ENCODE measurements at regions not wholly inside any gene's neighbourhood (a gene's known extent, or its start where the extent isn't known, plus 50 kb on each side); places are given as distances from the start of the nearest gene placed in this dataset.
"Not testable (repeated sequence)": the region's sequence is repeated elsewhere in the genome, so short reads cannot be mapped to it uniquely, and the experiment has no call there.

DNA sequence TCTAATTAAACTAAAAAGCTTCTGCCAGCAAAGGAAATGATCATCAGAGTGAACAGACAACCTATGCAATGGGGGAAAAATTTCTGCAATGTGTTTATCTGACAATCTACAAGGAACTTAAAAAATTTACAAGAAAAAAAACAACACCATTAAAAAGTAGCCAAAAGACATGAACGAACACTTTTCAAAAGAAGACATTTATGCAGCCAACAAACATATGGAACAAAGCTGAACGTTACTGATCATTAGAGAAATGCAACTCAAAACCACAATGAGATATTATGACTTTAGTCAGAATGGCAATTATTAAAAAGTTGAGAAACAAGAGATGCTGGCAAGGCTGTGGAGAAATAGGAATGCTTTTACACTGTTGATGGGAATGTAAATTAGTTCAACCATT lies 530.4 kb upstream of the DAB2 start:
- peak; percentile 9 for DNase-seq (ENCODE audit: low read depth)

DNA sequence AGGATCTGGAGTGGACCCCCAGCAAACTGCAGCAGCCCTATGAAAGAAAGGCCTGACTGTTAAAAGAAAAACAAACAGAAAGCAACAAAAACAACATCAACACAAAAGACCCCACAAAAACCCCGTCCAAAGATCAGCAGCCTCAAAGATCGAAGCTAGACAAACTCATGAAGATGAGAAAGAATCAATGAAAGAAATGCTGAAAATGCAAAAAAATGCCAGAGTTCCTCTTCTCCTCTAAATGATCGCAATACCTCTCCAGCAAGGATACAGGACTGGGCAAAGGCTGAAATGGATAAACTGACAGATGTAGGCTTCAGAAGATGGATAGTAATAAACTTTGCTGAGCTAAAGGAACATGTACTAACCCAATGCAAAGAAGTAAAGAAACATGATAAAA lies 526.3 kb upstream of the DAB2 start:
- no peak for DNase-seq (ENCODE audit: low read depth)

DNA sequence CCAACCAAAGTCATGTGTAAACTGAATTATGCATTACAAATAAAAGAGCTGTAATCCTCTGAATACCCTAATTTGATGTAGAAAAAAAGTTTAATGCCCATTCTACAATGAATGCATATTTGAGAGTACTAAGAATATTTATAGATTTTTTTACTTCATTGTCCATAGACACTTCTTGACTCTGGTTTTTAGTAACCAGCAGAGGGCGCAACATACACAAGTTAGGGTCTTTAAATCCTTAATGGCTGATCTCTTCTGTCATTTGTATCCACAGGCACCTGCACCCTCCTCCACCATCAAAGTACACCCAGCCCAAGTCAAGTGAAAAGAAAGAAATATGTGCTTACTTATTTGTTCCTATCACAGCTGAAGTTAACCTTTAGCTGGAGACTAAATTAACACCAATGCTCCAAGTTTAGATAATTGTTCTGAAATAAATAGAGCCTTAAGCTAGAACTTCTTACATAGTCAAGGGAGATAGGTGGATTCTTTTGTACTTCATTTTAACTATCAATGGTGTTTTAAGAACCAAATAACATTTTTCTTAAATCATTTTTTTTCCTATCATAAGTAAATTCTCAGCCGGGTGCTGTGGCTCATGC lies 524.2 kb upstream of the DAB2 start:
- DNase-seq (ENCODE audit: low read depth): peak; percentile 31

- DNase-seq (ENCODE audit: low read depth): no peak
These were observed 523.6 kb upstream of the DAB2 start for GRCh38 chr5:39948341-39948740.

DNA sequence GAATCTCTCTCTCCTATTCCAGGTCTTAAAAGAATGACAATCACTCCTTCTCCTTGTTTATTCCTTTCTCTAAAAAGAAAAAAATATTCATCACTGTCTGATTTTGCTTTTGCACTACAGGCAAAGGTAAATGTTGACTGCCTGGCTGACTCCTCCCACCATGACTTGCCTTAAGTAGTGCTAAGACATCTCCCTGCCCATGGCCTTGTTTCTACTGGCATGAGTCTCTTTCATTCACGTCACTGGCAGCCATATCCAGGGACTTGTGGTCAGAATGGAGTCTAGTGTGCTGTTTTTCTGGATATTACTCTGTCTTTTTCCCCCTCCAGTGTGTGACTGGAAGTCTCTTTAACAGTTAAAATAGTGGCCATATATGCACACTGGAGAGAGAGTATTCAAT lies 522.9 kb upstream of the DAB2 start:
- no peak for DNase-seq (ENCODE audit: low read depth)

DNA sequence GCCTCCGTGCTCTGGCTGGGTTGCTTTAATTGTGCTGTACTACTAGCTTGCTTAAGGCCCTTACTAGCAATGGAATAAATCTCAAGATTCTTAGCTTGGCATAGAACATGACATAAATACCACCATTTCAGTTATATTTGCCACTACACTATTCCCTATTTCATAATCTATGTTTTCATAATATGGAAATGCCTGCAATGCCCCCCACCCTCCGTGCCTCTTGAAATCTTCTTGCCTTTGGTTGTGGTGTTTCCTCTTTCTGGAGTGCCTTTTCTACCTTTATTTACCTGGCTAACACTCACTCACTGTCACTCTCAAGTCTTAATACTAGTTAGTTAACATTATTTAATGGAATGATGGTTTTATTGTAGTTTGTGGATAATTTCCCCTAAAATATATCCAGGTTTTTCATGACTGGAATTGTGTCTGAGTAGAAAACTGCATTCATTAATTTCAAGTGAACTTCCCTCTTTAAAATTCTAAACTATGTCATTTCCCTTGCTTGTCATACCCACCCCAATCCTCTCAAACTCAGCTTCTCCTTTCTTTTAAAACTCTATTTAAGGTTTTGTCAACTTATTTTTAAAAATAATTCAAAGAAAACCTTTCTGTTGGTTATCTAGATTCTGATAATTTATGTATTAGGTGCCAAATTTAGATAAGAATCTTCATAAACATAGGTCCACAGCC lies 521.7 kb upstream of the DAB2 start:
- DNase-seq (ENCODE audit: low read depth): no peak

DNA sequence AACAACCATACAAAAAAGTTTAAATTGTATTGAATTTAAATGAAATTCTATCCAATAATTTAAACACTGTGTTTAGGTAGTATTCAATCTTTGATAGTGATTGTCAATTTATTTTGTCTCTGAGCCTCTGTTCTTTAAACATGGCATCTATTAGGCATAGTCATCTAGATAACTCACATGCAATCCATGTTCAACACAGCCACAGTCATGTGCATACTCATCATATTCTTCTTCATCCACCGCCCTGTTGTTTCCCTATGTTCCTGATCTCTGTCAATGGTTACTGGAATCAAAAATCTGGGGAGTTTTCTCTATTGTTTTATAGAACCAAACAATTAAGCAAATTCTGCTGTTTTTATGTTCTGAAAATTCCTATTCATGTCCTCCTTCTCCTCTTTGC lies 521.1 kb upstream of the DAB2 start:
- DNase-seq (ENCODE audit: low read depth): no peak

DNA sequence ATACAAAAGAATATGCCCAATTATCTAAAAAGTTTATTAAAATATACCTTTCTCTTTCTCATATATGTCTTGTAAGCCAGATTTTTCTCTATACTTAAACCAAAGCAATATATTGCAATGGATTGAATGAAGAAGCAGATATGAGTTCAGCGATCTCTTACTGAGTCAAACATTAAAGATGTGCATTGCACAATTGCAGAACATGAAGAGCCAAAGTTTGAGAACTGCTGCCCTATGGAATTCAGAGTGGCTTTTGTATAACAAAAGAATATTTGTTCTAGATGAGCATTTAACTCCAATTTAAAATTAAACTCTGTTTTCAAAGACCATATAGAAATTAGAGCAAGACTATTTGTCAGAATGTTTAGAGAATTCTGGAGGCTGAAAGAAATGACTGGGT lies 519.0 kb upstream of the DAB2 start:
- no peak for DNase-seq (ENCODE audit: low read depth)

GRCh38 chr5:39942606-39943005 lies 517.8 kb upstream of the DAB2 start:
- no peak for DNase-seq (ENCODE audit: low read depth)

- DNase-seq (ENCODE audit: low read depth): peak; percentile 10
These were observed 516.6 kb upstream of the DAB2 start for GRCh38 chr5:39941416-39941815.

GRCh38 chr5:39934830-39935229 lies 510.1 kb upstream of the DAB2 start:
- DNase-seq (ENCODE audit: low read depth): no peak

DNA sequence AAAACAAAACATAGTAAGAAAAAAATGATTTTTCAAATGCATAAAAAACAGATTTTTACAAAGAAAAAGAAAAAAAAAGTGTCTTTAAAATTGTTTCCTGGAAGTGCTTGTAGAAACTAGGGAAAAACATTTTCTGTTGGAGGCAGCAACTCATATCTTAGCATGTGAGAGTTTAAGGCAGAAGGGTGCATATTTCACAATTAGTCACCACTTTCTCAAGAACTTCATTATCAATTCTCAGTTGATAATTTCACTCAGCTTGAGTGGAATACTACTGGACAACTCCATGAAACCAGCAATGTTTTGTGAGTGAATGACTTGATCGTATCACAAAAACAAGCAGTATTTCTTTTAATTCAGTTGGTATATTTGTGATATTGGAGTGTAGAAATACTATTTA lies 508.3 kb upstream of the DAB2 start:
- no peak for DNase-seq (ENCODE audit: low read depth)

- DNase-seq (ENCODE audit: low read depth): no peak
These were observed 503.9 kb upstream of the DAB2 start for GRCh38 chr5:39928709-39929108.

DNA sequence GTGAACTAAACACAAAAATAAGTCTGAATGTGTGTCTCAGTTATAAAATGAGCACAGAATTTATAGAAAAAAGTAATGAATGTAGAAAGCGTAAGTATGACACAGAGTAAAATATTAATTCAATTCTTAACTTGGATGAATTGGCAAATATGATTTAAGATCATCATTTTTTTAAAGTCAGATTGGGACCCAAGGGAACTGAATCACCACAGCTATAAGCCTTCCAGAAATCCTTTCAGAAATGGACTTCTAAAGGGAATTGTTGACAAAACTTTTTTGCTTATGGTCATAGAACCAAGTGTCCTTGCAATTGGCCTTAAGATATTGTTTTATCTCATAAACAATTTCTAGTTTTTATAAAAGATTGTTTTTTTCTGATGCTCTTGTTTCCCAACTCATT lies 495.1 kb upstream of the DAB2 start:
- no peak for DNase-seq (ENCODE audit: low read depth)

DNA sequence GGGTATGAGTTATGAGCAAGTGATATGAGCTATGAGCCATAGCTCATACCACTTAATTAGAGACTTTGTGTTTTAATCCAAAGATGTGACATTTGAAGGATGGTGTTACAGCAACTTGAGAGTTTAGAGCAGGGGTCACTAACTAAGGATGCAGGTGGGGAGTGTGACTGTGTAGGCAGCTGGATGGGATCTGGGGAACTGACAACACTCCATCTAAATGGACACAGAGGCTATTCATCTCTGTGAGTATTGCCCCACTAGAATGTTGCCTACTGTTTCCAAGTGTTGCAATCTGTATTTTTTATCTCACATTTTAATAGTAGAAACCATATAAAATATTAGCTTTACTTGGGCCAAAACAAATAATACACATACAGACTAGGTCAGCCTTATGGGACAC lies 488.1 kb upstream of the DAB2 start:
- DNase-seq (ENCODE audit: low read depth): no peak

GRCh38 chr5:39907267-39907951 lies 482.6 kb upstream of the DAB2 start:
- DNase-seq (ENCODE audit: low read depth): not testable (repeated sequence)

DNA sequence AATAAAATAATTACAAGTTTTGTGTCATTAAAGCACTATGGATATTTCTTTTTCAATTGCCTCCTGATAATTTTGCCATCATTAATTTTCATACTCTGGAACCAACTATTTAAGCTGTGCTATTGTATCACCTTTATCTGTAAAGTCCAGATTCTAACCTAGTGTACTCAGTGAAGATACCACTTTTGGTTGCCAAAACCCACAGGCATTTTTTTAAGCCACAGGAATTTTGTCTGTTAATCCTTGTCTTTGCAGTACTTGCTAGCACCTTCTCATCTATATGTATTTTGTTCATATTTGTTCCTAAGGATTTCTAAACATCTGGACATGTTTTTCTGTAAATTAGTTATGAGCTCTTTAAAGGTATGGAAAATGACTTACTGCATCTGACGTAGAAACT lies 481.4 kb upstream of the DAB2 start:
- no peak for DNase-seq (ENCODE audit: low read depth)

GRCh38 chr5:39905356-39905755 lies 480.6 kb upstream of the DAB2 start:
- no peak for DNase-seq (ENCODE audit: low read depth)

DNA sequence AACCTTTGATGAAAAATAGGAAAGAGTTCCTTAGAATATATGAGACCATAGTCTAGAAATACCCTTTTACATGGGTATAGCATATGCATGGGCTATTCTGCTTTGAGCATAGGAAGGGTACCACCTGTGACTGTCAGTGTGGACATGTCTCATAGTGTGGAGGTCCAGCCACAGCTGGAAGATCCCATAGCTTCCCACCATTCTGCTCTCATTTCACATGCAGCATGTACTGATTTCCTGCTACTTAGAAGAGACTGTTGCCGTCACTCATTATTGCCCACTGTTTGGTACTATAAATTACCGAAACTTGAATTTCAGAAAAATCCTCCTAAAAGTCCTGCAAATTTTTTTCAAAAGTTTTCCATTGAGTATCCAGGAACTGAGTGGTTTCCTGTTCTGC lies 477.8 kb upstream of the DAB2 start:
- DNase-seq (ENCODE audit: low read depth): no peak

GRCh38 chr5:39898731-39899130 lies 474.0 kb upstream of the DAB2 start:
- DNase-seq (ENCODE audit: low read depth): no peak

DNA sequence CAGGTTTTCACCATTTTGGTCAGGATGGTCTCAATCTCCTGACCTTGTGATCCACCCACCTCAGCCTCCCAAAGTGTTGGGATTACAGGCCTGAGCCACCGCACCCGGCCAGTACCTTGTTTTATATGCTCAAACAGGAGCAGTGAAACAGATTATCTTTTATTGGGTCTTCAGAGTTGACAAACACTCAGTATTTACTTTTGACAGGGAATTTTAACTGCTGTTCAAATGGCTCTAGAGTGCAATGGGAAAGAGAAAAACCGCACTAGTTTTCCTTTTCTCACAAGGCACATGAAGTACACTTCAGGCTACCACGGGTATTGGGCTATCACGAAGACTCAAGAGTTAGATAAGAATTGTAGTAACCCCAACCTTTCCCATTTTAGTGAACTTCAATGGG lies 471.9 kb upstream of the DAB2 start:
- no peak for DNase-seq (ENCODE audit: low read depth)

GRCh38 chr5:39896104-39896503 lies 471.3 kb upstream of the DAB2 start:
- DNase-seq (ENCODE audit: low read depth): no peak

GRCh38 chr5:39892708-39893107 lies 467.9 kb upstream of the DAB2 start:
- DNase-seq (ENCODE audit: low read depth): no peak

GRCh38 chr5:39891376-39891775 lies 466.6 kb upstream of the DAB2 start:
- DNase-seq (ENCODE audit: low read depth): no peak

Data from GM04504 (cell line).